Stimulated activated CD8-positive, alpha-beta memory T cell treated with anti-CD3 and anti-CD28 coated beads, Interleukin-4, amount 100 ng/mL, for 48 hours (primary cell): ENCODE measurements at regions not wholly inside any gene's neighbourhood (a gene's known extent, or its start where the extent isn't known, plus 50 kb on each side); places are given as distances from the start of the nearest gene placed in this dataset.

Source experiments
- DNase-seq: peaks from one replicate; pipeline ENCODE4 v3.0.0-alpha.2; 2020

- no peak for DNase-seq
Measured at GRCh38 chr17:34164837-34165236, 90.2 kb upstream of the CCL2 start.

GRCh38 chr17:34166352-34166751, 88.7 kb upstream of the CCL2 start:
- no peak for DNase-seq

DNA sequence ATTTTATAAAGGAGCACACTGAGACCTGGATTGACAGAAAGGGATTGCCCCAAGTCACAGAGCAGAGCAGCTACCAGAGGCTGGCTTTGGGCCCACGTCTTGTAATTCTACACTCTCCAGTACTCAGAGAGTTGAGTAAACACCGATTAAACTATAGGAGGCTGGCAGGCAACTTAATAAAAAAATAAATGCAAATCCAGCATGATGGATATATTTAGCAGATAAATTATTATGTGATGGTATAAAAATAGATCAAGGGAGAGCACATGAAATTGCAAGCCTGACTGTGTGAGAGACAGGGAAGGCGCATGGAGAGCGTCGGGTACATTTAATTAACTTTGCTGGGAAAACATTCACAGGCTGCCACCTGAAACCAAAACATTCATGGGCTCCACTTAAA, 87.7 kb upstream of the CCL2 start:
- DNase-seq = no peak

DNA sequence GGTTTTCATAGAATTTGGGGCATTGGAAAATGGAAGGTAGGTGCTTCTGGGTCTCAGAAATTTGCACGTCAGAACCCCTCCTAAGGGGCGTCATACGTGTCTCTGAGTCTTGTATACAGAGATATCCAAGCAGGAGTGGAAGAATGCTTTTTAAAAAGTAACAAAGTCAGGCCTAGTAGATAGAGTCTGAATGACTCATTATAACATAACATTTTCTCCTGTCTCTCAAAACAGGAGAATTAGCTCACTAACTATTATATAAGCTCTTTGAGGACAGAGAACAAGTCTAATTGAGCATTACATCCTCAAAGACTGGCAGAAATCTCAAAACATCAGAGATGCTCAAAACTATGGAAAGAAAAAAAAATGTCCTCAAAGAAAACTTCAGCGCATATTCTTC, 86.1 kb upstream of the CCL2 start:
- no peak for DNase-seq

- no peak for DNase-seq
Measured at GRCh38 chr17:34169496-34169895, 85.6 kb upstream of the CCL2 start.

DNA sequence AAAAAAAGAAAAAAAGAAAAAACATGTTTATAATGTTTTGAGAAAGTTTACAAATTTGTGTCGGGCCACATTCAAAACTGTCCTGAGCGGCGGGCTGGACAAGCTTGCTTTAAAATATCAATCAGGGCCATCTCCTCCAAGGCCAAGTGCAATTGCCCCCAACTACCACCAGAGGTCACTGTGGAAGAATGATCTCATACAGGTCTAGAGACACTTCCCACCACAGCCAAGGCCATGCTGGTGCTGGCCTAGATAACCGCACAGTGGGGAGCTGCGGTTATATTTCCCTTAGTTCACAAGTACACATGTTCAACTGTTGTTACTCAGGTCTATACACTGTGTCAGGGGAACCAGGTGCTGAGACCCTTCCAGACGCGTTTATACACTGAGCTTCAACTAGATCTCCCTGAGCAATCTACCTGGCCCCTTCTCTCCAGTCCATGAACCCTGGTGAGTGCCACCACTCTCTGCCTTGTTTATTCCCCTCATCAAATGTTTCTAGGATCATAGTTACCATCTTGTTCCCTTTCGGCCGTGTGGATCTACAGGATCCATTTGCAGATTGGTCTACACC, 83.8 kb upstream of the CCL2 start:
- DNase-seq = peak; percentile 71

- DNase-seq = no peak
Measured at GRCh38 chr17:34172390-34172918, 82.6 kb upstream of the CCL2 start.

- DNase-seq = no peak
Measured at GRCh38 chr17:34173241-34173640, 81.8 kb upstream of the CCL2 start.

- DNase-seq = no peak
Measured at GRCh38 chr17:34174496-34174895, 80.6 kb upstream of the CCL2 start.

GRCh38 chr17:34176440-34176839, 78.6 kb upstream of the CCL2 start:
- no peak for DNase-seq

DNA sequence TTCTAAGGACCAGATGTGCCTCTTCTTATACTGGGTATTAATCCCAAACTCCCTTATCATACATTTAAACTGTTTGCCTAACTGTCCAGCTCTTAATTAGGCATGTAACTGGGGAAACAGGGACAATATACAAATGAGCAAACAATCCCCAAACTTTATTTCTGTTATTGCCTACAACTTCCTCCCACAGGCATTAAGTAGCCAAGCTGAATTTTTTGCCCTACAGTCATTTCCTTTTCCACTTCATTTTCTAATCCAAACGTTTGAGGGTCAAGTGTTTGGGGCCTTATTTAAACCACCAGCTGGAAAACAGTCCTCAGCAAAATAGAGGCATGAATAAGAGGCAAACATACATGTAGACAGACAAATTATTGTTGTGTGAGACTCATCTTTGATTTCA, 77.4 kb upstream of the CCL2 start:
- DNase-seq = no peak

- DNase-seq = no peak
Measured at GRCh38 chr17:34178092-34178491, 77.0 kb upstream of the CCL2 start.

- no peak for DNase-seq
Measured at GRCh38 chr17:34182036-34182803, 72.9 kb upstream of the CCL2 start.

DNA sequence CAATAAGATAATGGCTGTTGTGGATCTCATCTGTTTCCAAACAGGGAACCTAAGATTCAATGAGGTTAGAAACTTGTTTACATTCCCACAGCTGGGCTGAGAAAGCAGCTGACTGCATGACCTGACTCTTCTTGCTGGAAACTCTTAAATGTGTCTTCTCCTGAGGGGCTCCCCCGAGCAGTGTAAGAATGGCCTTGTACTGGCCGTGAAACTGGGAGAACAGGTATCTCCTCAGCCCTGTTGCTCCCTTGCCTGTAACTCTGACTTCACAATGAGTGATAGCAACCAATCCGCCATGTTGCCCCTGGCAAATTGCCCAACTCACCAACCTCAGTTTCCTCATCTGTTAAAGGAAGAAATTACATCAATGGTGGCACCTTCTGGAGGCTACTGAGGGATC, 59.1 kb upstream of the CCL2 start:
- DNase-seq = no peak

GRCh38 chr17:34198519-34198918, 56.6 kb upstream of the CCL2 start:
- no peak for DNase-seq

DNA sequence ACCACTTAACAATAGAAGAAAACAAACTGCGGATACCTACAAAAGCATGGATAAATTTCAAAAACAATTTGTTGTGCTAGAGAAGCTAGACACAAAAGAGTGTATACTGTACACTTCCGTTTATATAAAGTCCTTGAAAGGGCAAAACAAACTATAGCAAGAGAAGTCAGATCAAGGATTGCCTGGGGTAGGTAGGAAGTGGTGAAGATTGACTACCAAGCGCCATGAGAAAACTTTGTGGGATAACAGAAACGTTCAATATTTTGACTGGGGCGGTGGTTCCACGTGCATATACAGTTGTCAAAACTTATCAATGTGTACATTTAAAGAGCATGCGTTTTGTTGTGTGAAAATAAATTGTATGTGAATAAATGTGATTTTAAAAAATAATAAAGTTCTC, 55.6 kb upstream of the CCL2 start:
- no peak for DNase-seq

DNA sequence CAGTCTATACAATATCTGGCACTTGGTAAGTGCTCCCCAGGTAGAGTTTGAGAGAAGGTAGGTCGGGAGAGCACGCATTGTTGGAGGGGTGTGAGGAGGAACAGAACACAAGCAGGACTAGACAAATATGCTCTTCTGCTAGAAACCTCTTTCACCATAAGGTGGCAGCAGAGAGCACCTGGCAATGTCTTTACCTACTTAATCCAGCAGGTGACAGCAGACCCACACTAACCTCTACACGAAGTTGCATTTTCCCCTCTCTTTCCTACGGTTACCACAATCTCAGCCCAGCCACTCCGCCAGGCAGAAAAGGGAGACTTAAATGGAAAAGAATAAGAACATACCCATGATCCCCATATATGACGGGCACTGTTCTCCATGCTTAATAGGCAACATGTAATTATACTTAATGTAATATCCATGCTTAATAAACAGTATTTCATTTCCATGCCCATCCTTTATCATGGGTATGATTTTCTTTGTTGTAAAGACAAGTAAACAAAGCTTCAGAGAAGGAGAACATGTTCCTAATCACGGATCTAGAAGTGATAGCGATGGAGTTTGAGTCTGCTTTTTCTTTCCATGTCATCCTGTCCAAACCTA, 55.1 kb upstream of the CCL2 start:
- peak; percentile 77 for DNase-seq

GRCh38 chr17:34201225-34201624, 53.9 kb upstream of the CCL2 start:
- no peak for DNase-seq

DNA sequence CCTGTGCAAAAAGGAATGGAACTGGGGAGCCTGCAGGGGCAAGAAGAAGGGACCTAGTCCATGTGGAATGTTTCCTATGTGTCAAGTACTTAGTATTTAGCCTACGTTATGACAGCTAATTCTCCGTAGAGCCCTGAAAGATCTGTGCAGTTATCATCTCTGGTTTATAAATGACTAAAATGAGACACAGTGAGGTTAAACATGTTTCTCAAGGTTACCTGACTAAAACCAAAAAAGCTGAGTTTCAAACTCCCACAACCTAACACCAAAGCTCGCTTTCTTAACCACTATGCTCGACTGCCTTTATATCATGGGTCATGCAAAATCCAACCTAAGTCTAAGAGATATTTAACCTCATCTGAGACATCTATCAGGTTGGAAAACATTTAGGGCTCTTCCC, 53.3 kb upstream of the CCL2 start:
- DNase-seq = no peak

- DNase-seq = no peak
Measured at GRCh38 chr17:34203018-34203638, 52.0 kb upstream of the CCL2 start.

GRCh38 chr17:34204402-34204801, 50.7 kb upstream of the CCL2 start:
- DNase-seq = no peak
